H9 (cell line): ENCODE measurements at regions not wholly inside any gene's neighbourhood (a gene's known extent, or its start where the extent isn't known, plus 50 kb on each side); places are given as distances from the start of the nearest gene placed in this dataset.

Experiments used
- DNase-seq: peaks from one replicate; pipeline ENCODE4 v3.0.0-alpha.2; 2017
- H2AFZ ChIP-seq: one replicate; pipeline ENCODE4 v1.6.1; 2013; ENCODE audit warnings: mild to moderate bottlenecking, low read length, control low read depth, moderate library complexity
- H2AK5ac ChIP-seq: 2 replicates; pipeline ENCODE4 v1.6.1; 2013; ENCODE audit warnings: low read length, control low read depth, mixed read lengths; ENCODE audit not compliant: insufficient read length
- H2BK120ac ChIP-seq: one replicate; pipeline ENCODE4 v1.6.1; 2013; ENCODE audit warnings: low read depth, mild to moderate bottlenecking, low read length, control low read depth, inconsistent platforms; ENCODE audit not compliant: poor library complexity, severe bottlenecking
- H2BK12ac ChIP-seq: 2 replicates; pipeline ENCODE4 v1.6.1; 2013; ENCODE audit warnings: low read length, control low read depth, mixed read lengths, low read depth; ENCODE audit not compliant: insufficient read length
- H2BK15ac ChIP-seq: 2 replicates; pipeline ENCODE4 v1.6.1; 2013; ENCODE audit warnings: low read depth, low read length, control low read depth
- H2BK20ac ChIP-seq: one replicate; pipeline ENCODE4 v1.6.1; 2013; ENCODE audit warnings: low read depth, mild to moderate bottlenecking, low read length, control low read depth, inconsistent platforms; ENCODE audit not compliant: poor library complexity, severe bottlenecking
- H2BK5ac ChIP-seq: 2 replicates; pipeline ENCODE4 v1.6.1; 2013; ENCODE audit warnings: low read length, control low read depth, mixed read lengths; ENCODE audit not compliant: insufficient read length
- H3K14ac ChIP-seq: 2 replicates; pipeline ENCODE4 v1.6.1; 2013; ENCODE audit warnings: low read length, control low read depth; ENCODE audit not compliant: insufficient read depth
- H3K18ac ChIP-seq: 2 replicates; pipeline ENCODE4 v1.6.1; 2013; ENCODE audit warnings: low read depth, mild to moderate bottlenecking, mixed read lengths, low read length, control low read depth; ENCODE audit not compliant: insufficient read length
- H3K23ac ChIP-seq: 2 replicates; pipeline ENCODE4 v1.6.1; 2013; ENCODE audit warnings: low read length, control low read depth, mixed read lengths, low read depth; ENCODE audit not compliant: insufficient read length
- H3K23me2 ChIP-seq: 2 replicates; pipeline ENCODE4 v1.6.1; 2013; ENCODE audit warnings: low read depth, mild to moderate bottlenecking, mixed read lengths, low read length, control low read depth; ENCODE audit not compliant: insufficient read length, poor library complexity, severe bottlenecking
- H3K27ac ChIP-seq: 2 replicates; pipeline ENCODE4 v1.5.1; 2013; ENCODE audit warnings: low read length, control low read depth, mixed read lengths, low read depth; ENCODE audit not compliant: insufficient read length
- H3K27me3 ChIP-seq: 2 replicates; pipeline ENCODE4 v1.6.1; 2013; ENCODE audit warnings: low read length, control low read depth, inconsistent platforms; ENCODE audit not compliant: insufficient read depth
- H3K4ac ChIP-seq: 2 replicates; pipeline ENCODE4 v1.6.1; 2013; ENCODE audit warnings: low read depth, mild to moderate bottlenecking, control low read depth, inconsistent platforms, low read length, moderate library complexity
- H3K4me1 ChIP-seq: 2 replicates; pipeline ENCODE4 v1.6.1; 2013; ENCODE audit warnings: low read length, control low read depth, inconsistent platforms; ENCODE audit not compliant: insufficient read depth
- H3K4me2 ChIP-seq: 2 replicates; pipeline ENCODE4 v1.6.1; 2013; ENCODE audit warnings: low read length, control low read depth, mixed read lengths; ENCODE audit not compliant: insufficient read length, insufficient read depth
- H3K56ac ChIP-seq: 2 replicates; pipeline ENCODE4 v1.6.1; 2013; ENCODE audit warnings: low read depth, mild to moderate bottlenecking, mixed read lengths, low read length, control low read depth; ENCODE audit not compliant: insufficient read length
- H3K79me1 ChIP-seq: 2 replicates; pipeline ENCODE4 v1.6.1; 2013; ENCODE audit warnings: low read depth, mild to moderate bottlenecking, moderate library complexity, low read length, control low read depth, inconsistent platforms; ENCODE audit not compliant: insufficient read depth, poor library complexity, severe bottlenecking
- H3K79me2 ChIP-seq: 2 replicates; pipeline ENCODE4 v1.6.1; 2013; ENCODE audit warnings: low read length, control low read depth, inconsistent platforms; ENCODE audit not compliant: insufficient read depth
- H3K9ac ChIP-seq: 2 replicates; pipeline ENCODE4 v1.6.1; 2013; ENCODE audit warnings: low read length, control low read depth, mixed read lengths; ENCODE audit not compliant: insufficient read length; ENCODE audit errors: extremely low read depth
- H3K9me3 ChIP-seq: one replicate; pipeline ENCODE4 v1.6.1; 2013; ENCODE audit warnings: low read depth, low read length, inconsistent platforms; ENCODE audit not compliant: control insufficient read depth
- H3T11ph ChIP-seq: one replicate; pipeline ENCODE4 v1.6.1; 2013; ENCODE audit warnings: mild to moderate bottlenecking, low read length, control low read depth, inconsistent platforms
- H4K20me1 ChIP-seq: one replicate; pipeline ENCODE4 v1.6.1; 2013; ENCODE audit not compliant: control insufficient read depth, insufficient read length, insufficient read depth
- H4K5ac ChIP-seq: 2 replicates; pipeline ENCODE4 v1.6.1; 2013; ENCODE audit warnings: low read depth, mild to moderate bottlenecking, mixed read lengths, low read length, control low read depth; ENCODE audit not compliant: insufficient read length
- H4K8ac ChIP-seq: replicated peaks from 2 replicates; pipeline ENCODE4 v1.6.1; 2013; ENCODE audit warnings: low read length, control low read depth, mixed read lengths, low read depth; ENCODE audit not compliant: insufficient read length
- H4K91ac ChIP-seq: 2 replicates; pipeline ENCODE4 v1.6.1; 2013; ENCODE audit warnings: low read depth, mild to moderate bottlenecking, moderate library complexity, mixed read lengths, low read length, control low read depth; ENCODE audit not compliant: insufficient read length
- H3K27ac Mint-ChIP-seq, 3 experiments: 2 replicates in 2 of 3; 3 replicates in 1 of 3; pipeline ENCODE4 v1.8.0; 2020 to 2021; ENCODE audit warnings: mixed read lengths in 3 of 3, mild to moderate bottlenecking in 1 of 3, moderate library complexity in 1 of 3
- H3K27me3 Mint-ChIP-seq: 2 replicates; pipeline ENCODE4 v1.8.0; 2021; ENCODE audit warnings: low read depth, mild to moderate bottlenecking, moderate library complexity, mixed read lengths
- H3K36me3 Mint-ChIP-seq, 3 experiments: 2 replicates in 2 of 3; 3 replicates in 1 of 3; pipeline ENCODE4 v1.8.0; 2020 to 2021; ENCODE audit warnings: low read depth in 3 of 3, mixed read lengths in 3 of 3; ENCODE audit not compliant: insufficient read depth in 1 of 3
- H3K4me1 Mint-ChIP-seq, 2 experiments: 2 replicates each; pipeline ENCODE4 v1.8.0; 2020; ENCODE audit warnings: mixed read lengths in 2 of 2
- H3K4me3 Mint-ChIP-seq, 2 experiments: 2 replicates in 1 of 2; 3 replicates in 1 of 2; pipeline ENCODE4 v1.8.0; 2020 to 2021; ENCODE audit warnings: mild to moderate bottlenecking in 2 of 2, mixed read lengths in 2 of 2, moderate library complexity in 1 of 2
- H3K9me3 Mint-ChIP-seq, 2 experiments: 2 replicates in 1 of 2; 3 replicates in 1 of 2; pipeline ENCODE4 v1.8.0; 2020; ENCODE audit warnings: mild to moderate bottlenecking in 2 of 2, mixed read lengths in 2 of 2, moderate library complexity in 1 of 2
- CTCF ChIP-seq: fragments of 200-600 bp; sonication (generic); conservative IDR thresholded peaks from 3 replicates; pipeline ENCODE4 v1.8.0; 2021; ENCODE audit warnings: antibody characterized with exemption, mild to moderate bottlenecking
- WGBS: extraction: QIAGEN DNeasy Blood & Tissue Kit; methylation state at CpG from one replicate; pipeline ENCODE4 v1.1.7; 2013; ENCODE audit warnings: missing lambda C conversion rate, low lambda C conversion rate, mixed read lengths; ENCODE audit not compliant: insufficient read length; ENCODE audit errors: extremely low coverage; 5-methylcytosine and 5-hydroxymethylcytosine counted together

GRCh38 chr16:66044556-66044955 is 321.9 kb upstream of the CDH5 start:
- no peak overlapping the region for H3K4ac ChIP-seq
- H2BK5ac ChIP-seq, result no peak overlapping the region
- H4K20me1 ChIP-seq, result no peaks in the 10 kb centered on the region
- H3K9me3 Mint-ChIP-seq, result peaks cover 0 to 2% of the 10 kb centered on the region in 2 experiments; a peak in 2 of 5 replicates
- H3K23me2 ChIP-seq, result no peaks in the 10 kb centered on the region
- H3K79me2 ChIP-seq, result no peaks in the 10 kb centered on the region
- no peaks in the 10 kb centered on the region; the same call in 1 of the 2 replicates for H3K27me3 ChIP-seq
- H2BK20ac ChIP-seq, result no peak overlapping the region
- H2BK12ac ChIP-seq, result no peak overlapping the region
- no peak overlapping the region for H2BK120ac ChIP-seq
- H4K91ac ChIP-seq, result no peak overlapping the region
- no peak overlapping the region for H3T11ph ChIP-seq
- no peak overlapping the region for H4K8ac ChIP-seq
- no peak overlapping the region for H3K9ac ChIP-seq
- no peak overlapping the region for H3K27ac ChIP-seq
- no peaks in the 10 kb centered on the region for H3K79me1 ChIP-seq
- H3K18ac ChIP-seq, result no peak overlapping the region
- H2BK15ac ChIP-seq, result no peak overlapping the region
- no peak overlapping the region for H2AFZ ChIP-seq
- no peak overlapping the region for H3K56ac ChIP-seq
- no CpG with 5 or more reads among the region's 2 CpGs for WGBS
- H3K27me3 Mint-ChIP-seq, result peaks cover 2% of the 10 kb centered on the region
- no peaks in the 10 kb centered on the region for H3K9me3 ChIP-seq
- H2AK5ac ChIP-seq, result no peak overlapping the region
- no peak for DNase-seq
- no peak overlapping the region for H4K5ac ChIP-seq
- no peak overlapping the region; a peak in 1 of 7 replicates for H3K27ac Mint-ChIP-seq
- no peak overlapping the region for H3K4me2 ChIP-seq
- H3K4me1 Mint-ChIP-seq, result peaks cover 13 to 14% of the 10 kb centered on the region in 2 experiments
- H3K4me3 Mint-ChIP-seq, result no peak overlapping the region
- no peak for TF ChIP-seq CTCF
- H3K36me3 Mint-ChIP-seq, result no peaks in the 10 kb centered on the region; a peak in 1 of 7 replicates
- no peaks in the 10 kb centered on the region for H3K4me1 ChIP-seq
- no peak overlapping the region for H3K14ac ChIP-seq
- no peak overlapping the region for H3K23ac ChIP-seq
